ENCODE measurements at regions not wholly inside any gene's neighbourhood (a gene's known extent, or its start where the extent isn't known, plus 50 kb on each side); places are given as distances from the start of the nearest gene placed in this dataset.

DNA sequence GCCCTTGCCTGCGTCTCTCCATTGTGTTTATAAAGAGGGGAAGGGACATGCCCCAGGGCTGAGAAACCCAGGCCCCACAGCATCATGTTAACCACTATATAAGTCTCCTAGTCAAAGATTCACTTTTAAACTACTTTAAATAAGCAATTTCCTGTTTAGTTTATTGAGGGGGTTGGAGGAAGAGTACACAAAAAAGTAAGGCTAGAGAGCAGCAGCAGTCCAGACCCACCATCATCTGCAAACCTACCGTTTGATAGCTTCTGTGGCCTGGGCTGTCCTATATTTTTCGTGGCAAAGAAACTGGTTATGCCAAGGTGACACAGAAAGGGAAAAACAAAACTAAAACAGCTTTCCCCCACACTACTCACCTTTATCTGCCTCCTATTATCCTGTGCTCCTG, 646.1 kb downstream of the IRS1 start:
- TF ChIP-seq, protein P1, sequence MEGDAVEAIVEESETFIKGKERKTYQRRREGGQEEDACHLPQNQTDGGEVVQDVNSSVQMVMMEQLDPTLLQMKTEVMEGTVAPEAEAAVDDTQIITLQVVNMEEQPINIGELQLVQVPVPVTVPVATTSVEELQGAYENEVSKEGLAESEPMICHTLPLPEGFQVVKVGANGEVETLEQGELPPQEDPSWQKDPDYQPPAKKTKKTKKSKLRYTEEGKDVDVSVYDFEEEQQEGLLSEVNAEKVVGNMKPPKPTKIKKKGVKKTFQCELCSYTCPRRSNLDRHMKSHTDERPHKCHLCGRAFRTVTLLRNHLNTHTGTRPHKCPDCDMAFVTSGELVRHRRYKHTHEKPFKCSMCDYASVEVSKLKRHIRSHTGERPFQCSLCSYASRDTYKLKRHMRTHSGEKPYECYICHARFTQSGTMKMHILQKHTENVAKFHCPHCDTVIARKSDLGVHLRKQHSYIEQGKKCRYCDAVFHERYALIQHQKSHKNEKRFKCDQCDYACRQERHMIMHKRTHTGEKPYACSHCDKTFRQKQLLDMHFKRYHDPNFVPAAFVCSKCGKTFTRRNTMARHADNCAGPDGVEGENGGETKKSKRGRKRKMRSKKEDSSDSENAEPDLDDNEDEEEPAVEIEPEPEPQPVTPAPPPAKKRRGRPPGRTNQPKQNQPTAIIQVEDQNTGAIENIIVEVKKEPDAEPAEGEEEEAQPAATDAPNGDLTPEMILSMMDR (IDR thresholded peaks at IDR 0.05), result no peak
- no peak for TF ChIP-seq POLR2A (IDR thresholded peaks at IDR 0.05)

Measured in testis (tissue), 2 donors.